ENCODE measurements at regions not wholly inside any gene's neighbourhood (a gene's known extent, or its start where the extent isn't known, plus 50 kb on each side); places are given as distances from the start of the nearest gene placed in this dataset.

DNA sequence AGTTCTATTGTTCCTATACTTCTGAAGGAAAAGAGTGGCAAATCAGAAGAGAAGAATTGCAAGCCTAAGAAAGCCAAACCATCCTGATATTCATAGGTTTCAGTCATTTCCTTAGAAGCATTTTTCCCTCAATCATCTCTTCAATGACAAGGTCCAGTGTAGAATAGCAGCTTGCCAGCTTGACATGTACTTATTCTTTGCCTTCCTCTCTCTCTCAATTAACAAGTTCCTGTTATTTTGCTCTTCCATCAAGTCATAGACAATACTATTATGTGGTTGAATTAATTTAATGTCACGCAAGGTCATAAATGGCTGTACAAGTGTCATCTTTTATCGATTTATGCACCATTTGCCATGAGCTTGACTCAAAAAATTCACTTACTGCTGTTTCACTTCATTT lies 216.3 kb upstream of the MBL2 start:
- Mint-ChIP-seq H3K9me3 (peaks cover 5% of the 10 kb centered on the region), H3K27me3 (ENCODE audit: low read depth) (no peaks in the 10 kb centered on the region), H3K4me1 (no peaks in the 10 kb centered on the region), H3K27ac (no peak overlapping the region), H3K36me3 (ENCODE audit: low read depth) (peaks cover 4% of the 10 kb centered on the region), H3K4me3 (no peak overlapping the region)
- TF ChIP-seq CTCF (IDR thresholded peaks at IDR 0.05; ENCODE audit: unreplicated experiment in 3 of 3): no peak

GRCh38 chr10:52986125-52986524 lies 213.5 kb upstream of the MBL2 start:
- Mint-ChIP-seq H3K4me1 (no peaks in the 10 kb centered on the region), H3K4me3 (no peak overlapping the region), H3K36me3 (ENCODE audit: low read depth) (no peaks in the 10 kb centered on the region), H3K9me3 (peaks cover 5% of the 10 kb centered on the region), H3K27ac (peak overlapping the region in 1 of 3 experiments; percentile 20), H3K27me3 (ENCODE audit: low read depth) (no peaks in the 10 kb centered on the region)
- no peak for TF ChIP-seq CTCF (IDR thresholded peaks at IDR 0.05; ENCODE audit: unreplicated experiment in 3 of 3)

GRCh38 chr10:52984169-52984568 lies 211.6 kb upstream of the MBL2 start:
- Mint-ChIP-seq H3K4me1 (no peaks in the 10 kb centered on the region), H3K4me3 (no peak overlapping the region), H3K36me3 (ENCODE audit: low read depth) (no peaks in the 10 kb centered on the region), H3K27me3 (ENCODE audit: low read depth) (no peaks in the 10 kb centered on the region), H3K9me3 (no peaks in the 10 kb centered on the region), H3K27ac (no peak overlapping the region)
- TF ChIP-seq CTCF (IDR thresholded peaks at IDR 0.05; ENCODE audit: unreplicated experiment in 3 of 3): no peak

GRCh38 chr10:52979295-52979990 lies 206.9 kb upstream of the MBL2 start:
- peak overlapping the region in 1 of 3 experiments; percentile 6 for H3K27ac Mint-ChIP-seq
- H3K4me1 Mint-ChIP-seq: no peaks in the 10 kb centered on the region
- H3K27me3 Mint-ChIP-seq (ENCODE audit: low read depth): no peaks in the 10 kb centered on the region
- no peak overlapping the region for H3K4me3 Mint-ChIP-seq
- no peak for TF ChIP-seq CTCF (IDR thresholded peaks at IDR 0.05; ENCODE audit: unreplicated experiment in 3 of 3)
- H3K9me3 Mint-ChIP-seq: no peaks in the 10 kb centered on the region
- H3K36me3 Mint-ChIP-seq (ENCODE audit: low read depth): no peaks in the 10 kb centered on the region

- Mint-ChIP-seq H3K9me3 (no peaks in the 10 kb centered on the region), H3K27me3 (ENCODE audit: low read depth) (no peaks in the 10 kb centered on the region), H3K4me1 (peaks cover 11% of the 10 kb centered on the region), H3K27ac (no peak overlapping the region), H3K4me3 (no peak overlapping the region), H3K36me3 (ENCODE audit: low read depth) (peaks cover 4% of the 10 kb centered on the region)
- TF ChIP-seq CTCF (IDR thresholded peaks at IDR 0.05; ENCODE audit: unreplicated experiment in 3 of 3): no peak
Measured at GRCh38 chr10:52977581-52977980, 205.0 kb upstream of the MBL2 start.
